ENCODE measurements at regions not wholly inside any gene's neighbourhood (a gene's known extent, or its start where the extent isn't known, plus 50 kb on each side); places are given as distances from the start of the nearest gene placed in this dataset.
"Not testable (repeated sequence)": the region's sequence is repeated elsewhere in the genome, so short reads cannot be mapped to it uniquely, and the experiment has no call there.

GRCh38 chr2:149733936-149734685 is 146.5 kb upstream of the MMADHC start:
- DNase-seq = no peak

- no peak for DNase-seq
Measured at GRCh38 chr2:149732730-149733290, 145.2 kb upstream of the MMADHC start.

GRCh38 chr2:149732001-149732685 is 144.6 kb upstream of the MMADHC start:
- no peak for DNase-seq

- no peak for DNase-seq
Measured at GRCh38 chr2:149731079-149731478, 143.5 kb upstream of the MMADHC start.

GRCh38 chr2:149729586-149729985 is 142.0 kb upstream of the MMADHC start:
- no peak for DNase-seq

- no peak for DNase-seq
Measured at GRCh38 chr2:149727927-149728326, 140.4 kb upstream of the MMADHC start.

GRCh38 chr2:149725234-149725633 is 137.7 kb upstream of the MMADHC start:
- no peak for DNase-seq

GRCh38 chr2:149724091-149724490 is 136.5 kb upstream of the MMADHC start:
- no peak for DNase-seq

- DNase-seq = no peak
Measured at GRCh38 chr2:149720615-149721014, 133.0 kb upstream of the MMADHC start.

GRCh38 chr2:149719695-149720094 is 132.1 kb upstream of the MMADHC start:
- no peak for DNase-seq

GRCh38 chr2:149716687-149717086 is 129.1 kb upstream of the MMADHC start:
- no peak for DNase-seq

- no peak for DNase-seq
Measured at GRCh38 chr2:149715894-149716293, 128.3 kb upstream of the MMADHC start.

GRCh38 chr2:149715005-149715592 is 127.5 kb upstream of the MMADHC start:
- no peak for DNase-seq

- no peak for DNase-seq
Measured at GRCh38 chr2:149709496-149710263, 122.1 kb upstream of the MMADHC start.

- no peak for DNase-seq
Measured at GRCh38 chr2:149703281-149703680, 115.7 kb upstream of the MMADHC start.

- DNase-seq = no peak
Measured at GRCh38 chr2:149702571-149702970, 115.0 kb upstream of the MMADHC start.

- no peak for DNase-seq
Measured at GRCh38 chr2:149701241-149701640, 113.7 kb upstream of the MMADHC start.

GRCh38 chr2:149692961-149693396 is 105.4 kb upstream of the MMADHC start:
- no peak for DNase-seq

GRCh38 chr2:149690825-149691224 is 103.2 kb upstream of the MMADHC start:
- DNase-seq = no peak

- no peak for DNase-seq
Measured at GRCh38 chr2:149687052-149687427, 99.5 kb upstream of the MMADHC start.

GRCh38 chr2:149686136-149687051 is 98.8 kb upstream of the MMADHC start:
- DNase-seq = peak; percentile 90

GRCh38 chr2:149685401-149685800 is 97.8 kb upstream of the MMADHC start:
- not testable (repeated sequence) for DNase-seq

All from NCI-H446 treated with DMSO at 0.1 percent for 48 hours (cell line).